ENCODE measurements at regions not wholly inside any gene's neighbourhood (a gene's known extent, or its start where the extent isn't known, plus 50 kb on each side); places are given as distances from the start of the nearest gene placed in this dataset.

DNA sequence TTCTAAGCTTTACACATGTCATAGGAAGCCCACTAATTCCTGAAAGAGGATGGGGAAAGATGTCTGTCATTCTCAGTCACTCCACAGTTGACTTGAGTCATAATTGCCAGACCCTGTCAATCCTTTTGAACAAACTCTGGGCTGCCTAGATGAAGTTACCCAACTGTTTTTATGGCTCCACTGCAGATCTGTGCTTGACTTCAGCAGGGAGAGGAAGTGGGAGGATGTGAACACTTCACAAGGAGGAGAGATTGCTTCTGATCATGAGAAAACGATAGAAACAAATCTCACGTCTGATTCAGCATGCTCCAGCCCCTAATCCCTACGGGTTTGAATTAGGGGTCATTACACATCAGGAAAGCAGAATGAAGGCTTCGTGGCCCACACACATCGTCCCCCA, 596.6 kb upstream of the CELF2 start:
- Histone ChIP-seq H3K4me1 (no peaks in the 10 kb centered on the region), H3K4me3 (no peak overlapping the region), H3K27me3 (no peaks in the 10 kb centered on the region), H3K9me3 (no peaks in the 10 kb centered on the region), H3K36me3 (no peaks in the 10 kb centered on the region), H3K27ac (no peak overlapping the region)
- no peak for ATAC-seq
- TF ChIP-seq, protein P1, sequence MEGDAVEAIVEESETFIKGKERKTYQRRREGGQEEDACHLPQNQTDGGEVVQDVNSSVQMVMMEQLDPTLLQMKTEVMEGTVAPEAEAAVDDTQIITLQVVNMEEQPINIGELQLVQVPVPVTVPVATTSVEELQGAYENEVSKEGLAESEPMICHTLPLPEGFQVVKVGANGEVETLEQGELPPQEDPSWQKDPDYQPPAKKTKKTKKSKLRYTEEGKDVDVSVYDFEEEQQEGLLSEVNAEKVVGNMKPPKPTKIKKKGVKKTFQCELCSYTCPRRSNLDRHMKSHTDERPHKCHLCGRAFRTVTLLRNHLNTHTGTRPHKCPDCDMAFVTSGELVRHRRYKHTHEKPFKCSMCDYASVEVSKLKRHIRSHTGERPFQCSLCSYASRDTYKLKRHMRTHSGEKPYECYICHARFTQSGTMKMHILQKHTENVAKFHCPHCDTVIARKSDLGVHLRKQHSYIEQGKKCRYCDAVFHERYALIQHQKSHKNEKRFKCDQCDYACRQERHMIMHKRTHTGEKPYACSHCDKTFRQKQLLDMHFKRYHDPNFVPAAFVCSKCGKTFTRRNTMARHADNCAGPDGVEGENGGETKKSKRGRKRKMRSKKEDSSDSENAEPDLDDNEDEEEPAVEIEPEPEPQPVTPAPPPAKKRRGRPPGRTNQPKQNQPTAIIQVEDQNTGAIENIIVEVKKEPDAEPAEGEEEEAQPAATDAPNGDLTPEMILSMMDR (IDR thresholded peaks at IDR 0.05): no peak
- intact Hi-C loops (cut with DNase I): no loop called here
- DNase-seq: no peak

DNA sequence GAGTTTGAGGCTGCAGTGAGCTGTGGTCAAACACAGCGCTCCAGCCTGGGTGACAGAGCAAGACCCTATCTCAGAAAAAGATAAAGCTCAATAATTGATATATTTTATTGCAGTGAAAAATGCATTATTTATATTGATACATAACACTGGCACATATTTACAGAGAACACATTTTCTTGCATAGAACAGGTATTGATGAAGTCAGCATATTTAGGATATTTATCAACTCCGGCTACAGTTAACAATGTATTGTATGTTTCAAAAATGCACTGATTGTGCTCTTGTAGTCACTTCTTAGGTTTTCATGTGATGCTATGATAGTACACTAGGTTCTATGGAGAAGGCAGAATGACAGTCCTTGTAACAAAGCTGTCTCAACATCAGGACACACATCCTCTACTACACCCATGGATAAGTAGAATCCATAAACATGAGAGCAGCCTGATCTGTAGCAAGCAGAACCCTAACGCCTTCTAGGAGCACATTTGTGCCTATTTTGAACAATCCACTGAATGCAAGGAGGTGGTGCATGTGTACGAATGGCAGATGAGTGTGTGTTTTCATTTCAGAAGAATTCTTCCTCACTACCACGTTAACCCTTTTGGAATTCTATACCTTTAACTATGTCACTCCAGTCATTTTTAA, 586.1 kb upstream of the CELF2 start:
- no peaks in the 10 kb centered on the region for H3K9me3 ChIP-seq
- intact Hi-C loops (cut with DNase I): no loop called here
- H3K27ac ChIP-seq: no peak overlapping the region
- no peaks in the 10 kb centered on the region for H3K36me3 ChIP-seq
- DNase-seq: no peak
- ATAC-seq: no peak
- no peak overlapping the region for H3K4me3 ChIP-seq
- TF ChIP-seq, protein P1 (IDR thresholded peaks at IDR 0.05): no peak
- no peaks in the 10 kb centered on the region for H3K4me1 ChIP-seq
- no peaks in the 10 kb centered on the region for H3K27me3 ChIP-seq

DNA sequence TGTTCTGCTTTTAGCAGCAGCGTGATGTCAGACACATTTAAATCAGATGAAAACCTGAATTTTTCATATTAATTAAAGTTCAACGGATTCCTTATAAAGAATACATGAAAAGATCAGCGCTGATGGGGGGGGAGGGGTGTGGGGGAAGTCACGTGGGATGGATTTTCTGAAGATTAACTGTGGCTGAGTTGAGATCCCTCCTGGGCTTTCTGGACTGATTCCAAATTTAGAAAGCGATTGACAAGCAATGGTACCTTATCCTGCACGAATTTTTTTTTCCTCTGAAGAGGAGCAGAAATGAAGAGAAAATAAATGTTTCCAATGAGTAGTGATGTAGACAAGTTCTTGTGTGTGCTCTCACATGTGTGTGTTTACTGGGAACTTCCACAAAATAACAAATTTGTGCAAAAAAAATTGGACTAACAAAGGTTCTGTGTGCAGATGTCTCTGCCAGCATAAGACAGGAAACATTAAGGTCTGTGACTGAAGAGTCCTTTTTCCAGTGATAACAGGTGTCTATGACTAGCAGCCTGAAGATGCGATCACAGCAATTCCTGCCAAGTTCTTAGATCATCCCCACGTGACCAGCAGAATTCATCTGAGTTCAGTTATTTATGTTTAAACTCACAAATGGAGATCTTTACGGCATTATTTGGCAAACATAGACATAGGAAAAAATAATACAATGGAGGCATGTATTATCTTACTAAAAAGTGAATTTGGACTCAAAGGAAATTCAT, 585.2 kb upstream of the CELF2 start:
- Histone ChIP-seq H3K4me3 (no peak overlapping the region), H3K9me3 (no peaks in the 10 kb centered on the region), H3K4me1 (no peaks in the 10 kb centered on the region), H3K27me3 (no peaks in the 10 kb centered on the region), H3K36me3 (no peaks in the 10 kb centered on the region), H3K27ac (no peak overlapping the region)
- TF ChIP-seq, protein P1 (IDR thresholded peaks at IDR 0.05): no peak
- ATAC-seq (no peak), DNase-seq (no peak)
- intact Hi-C loops (cut with DNase I): no loop called here

DNA sequence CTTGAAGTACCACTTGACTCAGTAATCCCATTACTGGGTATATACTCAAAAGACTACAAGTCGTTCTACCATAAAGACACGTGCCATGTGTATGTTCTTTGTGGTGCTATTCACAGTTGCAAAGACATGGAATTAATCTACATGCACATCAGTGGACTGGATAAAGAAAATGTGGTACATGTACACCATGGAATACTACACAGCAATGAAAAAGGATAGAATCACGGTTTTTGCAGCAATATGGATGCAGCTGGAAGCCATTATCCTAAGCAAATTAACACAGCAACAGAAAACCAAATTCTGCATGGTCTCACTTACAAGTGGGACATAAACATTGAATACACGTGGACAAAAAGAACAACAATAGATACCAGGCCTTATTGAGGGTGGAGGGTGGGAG, 583.4 kb upstream of the CELF2 start:
- ATAC-seq: no peak
- no peaks in the 10 kb centered on the region for H3K27me3 ChIP-seq
- TF ChIP-seq, protein P1 (IDR thresholded peaks at IDR 0.05): no peak
- H3K4me1 ChIP-seq: no peaks in the 10 kb centered on the region
- no peak overlapping the region for H3K4me3 ChIP-seq
- no peaks in the 10 kb centered on the region for H3K36me3 ChIP-seq
- H3K27ac ChIP-seq: no peak overlapping the region
- intact Hi-C loops (cut with DNase I): no loop called here
- DNase-seq: no peak
- no peaks in the 10 kb centered on the region for H3K9me3 ChIP-seq

DNA sequence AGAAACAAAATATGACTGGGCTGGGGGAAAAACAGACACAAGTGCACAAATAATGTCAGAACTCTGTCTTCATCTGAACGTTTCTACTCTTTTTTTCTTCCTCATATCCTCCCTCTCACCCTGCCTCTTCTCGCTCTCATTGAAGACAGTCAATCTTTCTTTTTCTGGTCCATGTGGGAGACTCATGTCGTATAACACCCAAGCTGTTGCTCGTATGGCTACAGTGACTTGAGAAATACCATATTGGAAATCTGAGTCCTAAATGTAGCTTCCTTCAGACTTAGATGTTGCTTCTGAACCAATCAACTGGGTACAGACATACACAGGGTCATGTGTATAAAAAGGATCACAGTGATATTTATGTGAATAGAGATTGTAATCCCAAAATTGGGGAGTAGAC, 579.8 kb upstream of the CELF2 start:
- no peak for DNase-seq
- Histone ChIP-seq H3K27me3 (no peaks in the 10 kb centered on the region), H3K4me1 (no peaks in the 10 kb centered on the region), H3K4me3 (no peak overlapping the region), H3K9me3 (no peaks in the 10 kb centered on the region), H3K36me3 (no peaks in the 10 kb centered on the region), H3K27ac (no peak overlapping the region)
- ATAC-seq: no peak
- TF ChIP-seq, protein P1 (IDR thresholded peaks at IDR 0.05): no peak
- intact Hi-C loops (cut with DNase I): no loop called here
